Hypothalamus (tissue), 51 donors: ENCODE measurements at regions not wholly inside any gene's neighbourhood (a gene's known extent, or its start where the extent isn't known, plus 50 kb on each side); places are given as distances from the start of the nearest gene placed in this dataset.
A peak's percentile ranks its signal among the peaks of the same experiment; 100 is the strongest.

Experiments used
- DNase-seq, 51 donors: peaks; one replicate each; lab custom pipeline; 2025; lab: John Stamatoyannopoulos, UW

DNA sequence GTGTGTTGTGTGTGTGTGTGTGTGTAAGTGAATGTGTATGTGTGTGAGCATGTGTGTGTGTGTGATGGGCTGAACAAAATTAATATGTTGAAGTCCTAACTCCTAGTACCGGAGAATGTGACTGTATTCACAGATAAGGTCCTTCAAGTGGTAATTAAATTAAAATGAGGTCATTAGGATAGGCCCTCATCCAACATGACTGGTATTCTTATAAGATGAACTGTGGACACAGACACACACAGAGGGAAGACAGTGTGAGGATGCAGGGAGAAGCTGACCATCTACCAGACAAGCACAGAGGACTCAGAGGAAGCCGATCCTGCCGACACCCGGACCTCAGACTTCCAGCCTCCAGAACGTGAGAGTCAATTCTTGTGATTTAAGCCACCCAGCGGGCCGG, 91.2 kb upstream of the PGBD5 start:
- DNase-seq: no peak

DNA sequence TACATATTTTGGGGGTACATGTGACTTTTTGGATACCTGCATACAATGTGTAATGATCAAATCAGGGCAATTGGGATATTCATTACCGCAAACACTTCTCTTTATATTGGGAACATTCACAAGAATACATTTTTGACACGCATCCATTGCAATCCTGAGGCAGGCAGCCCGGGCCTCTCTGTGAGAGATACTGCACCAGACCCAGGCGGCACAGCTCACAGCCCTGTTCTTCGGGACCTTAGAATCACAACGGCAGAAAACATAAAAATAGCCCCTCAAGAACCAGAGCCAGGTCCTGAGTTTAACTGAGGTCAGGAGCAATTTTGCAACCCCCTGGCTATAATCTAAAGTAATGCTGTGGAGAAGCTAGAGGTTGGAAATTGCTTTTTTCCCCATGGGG, 90.8 kb upstream of the PGBD5 start:
- no peak for DNase-seq

DNA sequence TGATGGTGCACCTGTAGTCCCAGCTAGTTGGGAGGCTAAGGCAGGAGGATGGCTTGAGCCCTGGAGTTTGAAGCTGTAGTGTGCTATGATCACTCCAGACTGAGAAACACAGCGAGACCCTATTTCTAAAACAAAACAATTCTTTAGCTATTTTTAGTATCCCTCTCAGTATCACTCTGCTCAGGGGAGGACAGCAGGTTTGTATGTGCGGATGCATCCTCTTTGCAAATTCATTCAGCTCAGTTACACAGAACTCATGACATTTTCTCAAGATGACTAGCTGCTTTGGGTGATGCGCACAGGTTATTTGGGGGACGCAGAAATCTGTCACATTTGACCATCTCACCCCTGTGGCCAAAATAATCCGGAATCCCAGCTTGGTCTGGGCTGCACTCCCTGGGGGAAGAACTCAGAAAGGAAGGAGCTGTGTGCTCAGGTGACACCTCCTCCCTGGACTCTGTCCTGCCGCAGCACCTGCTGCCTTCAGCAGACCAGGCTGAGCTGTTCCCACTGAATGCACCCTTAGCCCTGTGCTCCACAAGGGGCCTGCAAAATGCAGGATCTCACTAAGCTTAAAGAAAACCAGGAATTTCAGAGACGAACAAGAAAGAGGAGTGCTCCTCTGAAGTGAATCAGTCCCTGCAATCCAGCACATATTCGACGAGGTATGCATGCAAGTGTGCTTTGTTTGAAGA, 89.5 kb upstream of the PGBD5 start:
- DNase-seq: no peak

DNA sequence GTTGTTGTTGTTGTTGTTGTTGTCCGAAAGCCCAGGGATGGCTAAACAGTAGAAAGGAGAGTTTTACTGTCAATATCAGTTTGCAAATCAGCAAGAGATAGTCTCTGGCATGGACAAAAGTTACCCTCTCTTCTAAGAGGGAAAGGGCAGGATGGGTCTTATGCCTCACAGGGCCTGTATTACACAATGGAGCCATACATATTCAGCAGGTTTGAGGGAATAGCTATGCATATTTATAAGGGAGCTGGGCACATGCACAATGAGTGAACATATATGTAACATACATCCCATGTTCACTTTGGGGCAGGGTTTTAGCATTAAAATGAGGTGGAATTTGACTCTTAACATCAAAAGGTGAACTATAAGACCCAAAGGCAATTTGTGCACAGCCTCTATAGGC, 84.4 kb upstream of the PGBD5 start:
- DNase-seq: no peak

DNA sequence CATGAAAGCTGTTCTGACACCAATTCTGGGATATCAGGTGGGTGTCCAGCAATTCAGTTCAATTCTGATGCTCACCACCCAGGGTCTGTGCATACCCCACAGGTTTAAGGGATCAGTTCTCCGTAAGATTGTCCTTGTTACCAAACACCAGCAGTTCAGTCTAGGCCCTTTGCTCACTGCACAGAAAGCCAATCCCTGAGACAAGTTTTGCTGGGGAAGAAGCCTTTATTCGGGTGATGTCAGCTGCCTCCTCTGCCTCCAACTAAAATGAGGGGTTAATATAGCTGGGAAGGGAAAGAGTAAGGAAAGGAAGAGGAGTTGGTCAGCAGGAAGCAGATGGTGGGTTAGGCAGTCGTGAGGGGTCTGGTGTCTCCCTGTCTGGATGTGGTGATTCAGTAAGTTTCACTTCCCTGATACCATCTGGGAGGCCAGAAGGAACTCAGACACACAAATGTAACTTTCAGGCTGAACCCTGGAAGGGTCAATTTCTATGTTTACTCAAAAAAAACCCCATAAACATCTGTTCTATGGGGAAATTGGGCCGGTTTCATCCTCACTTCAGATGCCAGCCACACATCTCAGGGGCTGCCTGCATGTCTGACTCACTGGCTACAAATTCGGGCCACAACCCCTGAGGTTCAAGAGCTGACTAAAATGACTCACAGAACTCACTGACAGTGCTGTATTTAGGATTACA, 83.3 kb upstream of the PGBD5 start:
- DNase-seq: no peak

DNA sequence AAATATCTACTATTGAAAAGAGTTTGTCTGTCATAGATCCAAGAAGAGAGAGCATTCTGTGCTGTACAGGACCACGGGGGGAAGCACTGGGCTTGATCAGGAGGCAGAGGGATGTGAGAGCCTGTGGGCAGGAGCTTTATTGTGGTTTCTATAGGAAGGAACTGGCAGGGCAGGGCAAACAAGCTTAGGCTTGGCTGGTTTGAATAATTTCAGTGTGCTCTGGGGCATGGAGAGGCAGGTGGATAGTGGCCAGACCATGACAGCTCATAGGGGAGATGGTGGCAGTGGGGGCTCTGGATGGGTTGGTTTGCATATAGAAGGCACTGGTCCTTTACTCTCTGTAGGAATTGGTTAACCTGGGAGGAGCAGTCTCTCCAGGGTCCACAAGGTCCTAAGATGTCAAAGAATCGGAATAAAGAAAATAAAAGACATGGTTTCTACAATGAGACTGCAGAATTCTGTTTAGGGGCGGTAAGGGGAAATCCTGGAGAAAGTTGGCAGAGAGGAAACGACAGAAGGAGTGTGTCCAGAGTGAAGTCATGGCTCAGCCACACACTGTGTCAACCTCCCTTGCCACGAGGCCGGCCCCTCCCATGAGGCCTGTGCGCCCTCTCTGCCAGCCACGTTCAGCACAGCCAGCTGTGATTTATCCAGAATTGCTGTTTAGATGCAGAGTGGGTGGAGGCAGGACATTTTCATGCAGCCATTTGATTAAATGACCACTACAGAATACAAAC, 81.7 kb upstream of the PGBD5 start:
- DNase-seq: peak in 36 of 51 donors; percentile 5 to 72 (median 38)

DNA sequence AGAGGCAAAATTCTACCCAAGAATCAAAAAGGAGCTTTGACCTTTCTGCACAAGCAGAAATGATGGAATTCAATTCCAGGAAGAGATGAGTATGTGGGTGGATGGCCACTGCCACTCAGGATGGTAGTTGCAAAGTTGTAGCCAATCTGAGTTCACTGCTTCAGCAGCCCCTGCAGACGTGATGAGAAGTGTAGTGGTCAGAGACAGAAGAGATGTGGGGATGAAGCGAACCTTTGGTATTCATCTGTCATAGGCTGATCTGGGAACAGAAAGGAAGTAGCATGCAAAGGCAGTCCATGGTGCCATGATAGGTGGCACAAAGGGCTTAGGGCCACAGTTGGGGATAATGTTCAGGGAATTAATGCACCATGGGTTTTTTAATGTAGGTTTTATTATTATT, 81.1 kb upstream of the PGBD5 start:
- no peak for DNase-seq

DNA sequence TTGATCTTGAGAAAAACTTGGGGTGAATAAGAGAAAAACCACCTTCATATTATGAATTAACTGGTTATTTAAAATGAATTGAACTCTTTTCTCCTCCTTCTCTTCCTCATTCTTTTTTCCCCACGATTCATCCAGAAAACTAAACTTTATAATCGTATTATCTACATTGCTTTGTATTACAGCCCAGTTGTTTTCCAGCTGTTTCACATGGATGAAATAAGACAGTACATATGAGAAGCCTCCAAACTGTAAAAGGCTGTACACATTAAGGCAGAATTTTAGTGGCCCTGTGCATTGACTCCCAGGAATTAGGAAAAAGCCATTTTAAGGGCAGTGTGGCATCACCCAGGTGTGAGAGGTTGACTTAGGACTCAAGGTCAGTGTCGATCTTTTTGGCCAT, 80.3 kb upstream of the PGBD5 start:
- no peak for DNase-seq

DNA sequence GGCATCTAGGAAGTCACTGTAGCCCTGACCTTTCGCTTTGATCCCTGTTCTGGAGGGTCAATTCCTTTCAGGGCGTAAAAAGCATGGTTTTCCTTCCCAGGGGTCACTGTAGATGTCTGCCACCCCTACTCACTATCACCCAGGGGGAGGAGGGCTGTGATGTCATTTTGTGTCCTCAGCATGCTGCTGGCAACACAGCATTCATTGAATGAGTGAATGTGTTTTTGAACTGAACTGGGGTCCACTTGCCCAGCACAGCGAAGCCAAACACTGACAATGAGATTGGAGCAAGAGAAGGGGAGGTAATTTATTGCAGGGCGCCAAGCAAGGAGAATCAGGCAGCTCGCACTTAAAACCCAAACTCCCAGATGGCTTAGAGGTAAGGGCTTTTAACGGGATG, 78.2 kb upstream of the PGBD5 start:
- DNase-seq: no peak

DNA sequence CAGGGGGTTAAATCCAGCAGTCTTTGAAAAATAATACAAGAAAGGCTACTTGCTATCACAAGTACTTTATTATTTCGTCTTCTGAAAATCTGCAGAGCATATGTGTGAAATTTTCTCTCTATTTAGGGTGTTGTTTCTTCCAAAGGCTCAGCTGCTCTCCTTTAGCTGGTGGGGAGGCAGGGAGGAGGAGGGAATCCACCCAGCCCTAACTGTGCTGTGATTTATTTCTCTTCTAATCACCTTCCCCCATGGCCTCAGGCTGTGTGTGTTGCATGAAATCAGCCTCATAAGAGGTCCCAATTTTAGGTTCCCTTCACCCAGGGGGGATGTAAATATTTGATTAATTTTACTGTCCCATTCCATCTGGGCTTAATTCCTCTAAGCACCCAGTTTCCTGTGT, 77.6 kb upstream of the PGBD5 start:
- DNase-seq: no peak

DNA sequence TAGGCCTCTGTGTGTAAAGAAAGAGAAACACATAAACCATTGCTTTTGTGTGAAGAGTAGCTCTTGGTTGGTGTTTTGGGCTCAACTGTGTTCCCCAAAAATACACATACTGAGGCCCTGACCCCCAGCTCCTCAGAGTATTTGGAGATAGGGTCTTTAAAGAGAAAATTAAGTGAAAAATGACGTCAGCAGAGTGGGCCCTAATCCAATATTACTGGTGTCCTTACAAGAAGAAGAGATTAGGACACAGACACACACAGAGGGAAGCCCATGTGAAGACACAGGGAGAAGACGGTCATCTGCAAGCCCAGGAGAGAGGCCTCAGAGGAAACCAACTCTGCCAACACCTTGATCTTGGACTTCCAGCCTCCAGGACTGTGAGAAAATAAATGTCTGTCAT, 76.9 kb upstream of the PGBD5 start:
- no peak for DNase-seq

DNA sequence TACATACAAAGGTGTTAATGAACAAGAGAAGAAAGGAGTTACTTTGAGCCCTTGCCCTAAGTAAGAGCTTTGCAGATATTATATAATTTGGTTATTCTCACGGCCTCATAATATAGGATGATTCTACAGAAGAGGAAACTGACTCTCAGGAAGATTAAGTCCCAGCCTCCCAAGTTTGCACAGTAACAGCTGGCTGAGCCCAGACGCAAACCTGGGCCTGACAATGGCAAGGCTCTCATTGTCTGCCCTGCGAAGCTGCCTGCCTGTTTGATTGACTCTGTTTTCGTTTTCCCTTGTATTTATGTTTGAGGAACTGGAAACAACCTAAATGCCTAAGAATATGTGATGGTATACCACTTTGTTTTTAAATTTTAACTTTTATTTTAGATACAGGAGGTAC, 76.2 kb upstream of the PGBD5 start:
- no peak for DNase-seq

DNA sequence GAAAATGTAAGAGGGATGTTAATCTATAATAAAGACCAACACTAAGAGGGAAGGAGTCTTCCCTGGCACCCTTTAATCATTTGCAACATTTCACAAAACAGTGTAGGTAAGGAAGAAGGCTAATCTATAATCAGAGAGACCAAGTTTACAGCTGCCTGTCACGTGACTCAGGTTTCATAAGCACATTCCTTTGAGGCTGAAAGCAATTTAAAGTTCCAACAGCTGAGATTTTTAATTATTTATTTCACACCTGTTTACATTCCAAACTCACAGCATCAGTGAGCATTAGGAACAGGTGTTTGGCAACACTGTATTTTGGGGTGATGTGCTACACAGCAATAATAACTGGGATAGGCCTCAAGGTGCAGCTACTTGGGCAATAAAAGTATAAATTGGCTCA, 75.7 kb upstream of the PGBD5 start:
- no peak for DNase-seq

DNA sequence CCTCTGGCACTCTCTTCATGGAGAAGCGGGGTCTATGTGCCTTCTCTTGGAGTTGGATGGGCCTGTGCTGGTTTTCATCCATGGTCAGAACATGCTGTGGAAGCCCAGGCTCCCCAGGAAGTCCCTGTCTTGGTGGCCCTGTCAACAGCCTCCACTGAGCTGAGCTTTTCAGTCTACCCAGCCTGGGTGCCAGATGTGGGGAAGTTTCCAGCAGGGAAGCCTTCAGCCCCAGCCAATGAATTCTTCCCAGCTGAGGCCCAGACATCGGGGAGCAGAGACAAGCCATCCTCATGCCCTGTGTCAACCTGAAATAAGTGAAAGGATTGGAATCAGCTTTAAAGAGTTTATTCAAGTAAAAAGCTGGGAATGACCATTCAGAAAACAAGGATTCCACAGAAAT, 75.1 kb upstream of the PGBD5 start:
- no peak for DNase-seq

DNA sequence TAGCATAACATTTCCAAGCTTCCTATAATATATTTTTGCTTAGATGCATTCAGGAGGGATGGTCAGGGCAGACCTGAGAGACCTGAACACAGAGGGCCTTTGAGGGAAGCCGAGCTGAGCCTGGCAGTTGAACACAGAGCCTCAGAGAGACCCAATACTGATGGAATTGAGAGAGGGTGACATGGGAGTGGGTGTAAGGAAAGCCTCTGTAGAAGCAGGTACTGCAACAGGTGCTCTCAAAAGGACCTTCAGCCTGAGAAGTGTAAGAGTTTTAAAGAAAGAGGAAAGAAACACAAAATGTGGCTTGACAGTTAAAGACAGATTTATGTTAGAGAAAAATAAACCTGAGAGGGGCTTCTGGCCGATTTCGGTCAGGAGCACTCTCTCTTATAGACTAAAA, 73.9 kb upstream of the PGBD5 start:
- no peak for DNase-seq

DNA sequence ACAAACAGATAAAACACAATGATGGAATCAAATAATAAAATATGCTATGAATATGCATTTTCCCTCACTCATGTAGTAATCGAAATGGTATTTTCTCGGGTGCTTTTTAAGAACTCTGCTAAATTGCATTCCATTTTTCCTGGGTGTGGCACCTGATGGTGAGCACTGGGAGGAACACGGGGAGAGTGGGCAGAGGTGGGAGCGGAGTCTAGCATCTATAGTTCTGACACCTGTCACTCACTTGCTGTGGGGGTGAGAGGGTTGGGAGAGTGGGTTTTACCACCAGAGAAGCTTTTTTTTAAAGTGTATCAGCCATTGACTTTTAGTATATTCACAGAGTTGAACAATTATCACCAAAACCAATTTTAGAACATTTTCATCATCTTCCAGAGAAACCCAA, 73.4 kb upstream of the PGBD5 start:
- DNase-seq: no peak

DNA sequence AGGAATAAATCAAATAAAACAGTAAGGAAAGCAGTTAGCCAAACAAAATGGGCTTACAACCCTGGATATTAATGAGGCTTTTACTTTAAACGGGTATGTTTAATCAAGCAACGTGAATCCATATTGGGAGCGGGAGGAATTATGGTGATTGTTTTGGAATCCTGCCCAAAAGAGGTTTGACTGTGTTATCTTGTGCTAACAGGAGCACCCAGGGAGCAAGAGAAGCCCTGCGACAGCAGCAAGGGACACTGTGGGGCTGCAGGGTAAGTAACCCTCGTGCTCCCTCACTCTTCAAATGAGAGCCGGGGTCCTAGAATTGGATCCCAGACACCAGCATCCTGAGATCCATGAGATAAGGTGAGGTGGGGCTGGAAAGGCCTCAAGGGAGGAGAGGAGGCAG, 72.6 kb upstream of the PGBD5 start:
- DNase-seq: no peak

DNA sequence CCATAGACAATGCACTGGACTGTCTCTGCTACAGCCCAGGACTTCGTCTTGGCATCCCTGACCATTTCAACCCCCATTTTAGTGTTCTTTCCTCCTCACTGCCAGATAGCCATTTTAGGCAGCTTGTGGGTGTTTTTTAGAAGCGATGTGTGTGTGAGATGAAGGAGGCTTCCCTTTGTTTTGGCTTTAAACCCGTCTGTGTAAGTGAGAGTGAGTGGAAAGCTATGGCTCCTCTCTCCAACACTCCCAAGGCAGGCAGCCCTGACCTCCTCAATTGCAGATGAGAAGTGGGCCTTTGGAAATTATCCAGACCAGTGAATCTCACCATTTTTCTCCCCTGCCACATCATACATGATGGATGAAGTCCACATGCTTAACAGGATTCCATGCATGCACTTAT, 70.3 kb upstream of the PGBD5 start:
- no peak for DNase-seq

DNA sequence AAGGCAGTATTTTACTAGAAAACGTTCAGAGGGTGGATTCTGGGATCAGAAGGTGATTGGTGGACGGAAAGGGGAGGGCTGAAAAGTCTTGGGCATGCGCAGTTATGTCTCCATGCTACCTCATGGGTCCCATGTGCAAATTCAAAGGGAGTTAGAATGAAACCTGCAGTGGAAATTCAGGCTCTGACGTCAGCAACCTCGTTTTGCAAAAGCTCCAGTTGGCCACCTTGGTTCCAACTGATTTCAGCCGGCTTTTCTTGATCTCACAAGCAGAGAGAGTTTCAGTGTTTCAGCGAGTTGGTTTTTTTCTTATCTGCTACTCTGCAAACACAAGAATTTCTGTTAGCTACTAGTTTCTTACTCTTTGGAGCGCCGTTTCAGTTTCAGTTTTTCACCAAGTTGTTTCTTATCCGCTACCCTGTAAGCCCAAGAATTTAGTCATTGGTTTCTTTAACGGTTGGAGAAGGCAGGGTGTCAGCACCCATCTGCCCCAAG, 69.8 kb upstream of the PGBD5 start:
- no peak for DNase-seq

DNA sequence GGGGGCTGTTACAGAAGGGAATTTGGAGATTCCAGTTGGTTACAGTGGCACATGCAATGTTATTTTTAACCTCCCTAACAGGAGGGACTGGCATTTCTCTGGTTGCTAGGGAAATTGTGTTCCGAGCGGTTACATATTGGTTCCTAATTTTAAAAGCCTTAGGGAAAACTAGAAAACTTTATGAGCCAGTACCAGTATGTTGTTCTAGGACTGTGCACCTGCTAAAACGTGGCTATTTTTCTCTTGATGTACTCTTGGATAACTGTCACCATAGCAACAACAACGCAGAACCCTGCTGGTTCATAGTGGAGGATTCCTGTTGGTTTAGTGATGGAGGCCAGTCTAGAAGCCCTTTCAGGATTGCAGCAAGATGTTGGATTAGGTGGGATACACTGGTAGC, 68.9 kb upstream of the PGBD5 start:
- peak in 1 of 51 donors; percentile 12 for DNase-seq

DNA sequence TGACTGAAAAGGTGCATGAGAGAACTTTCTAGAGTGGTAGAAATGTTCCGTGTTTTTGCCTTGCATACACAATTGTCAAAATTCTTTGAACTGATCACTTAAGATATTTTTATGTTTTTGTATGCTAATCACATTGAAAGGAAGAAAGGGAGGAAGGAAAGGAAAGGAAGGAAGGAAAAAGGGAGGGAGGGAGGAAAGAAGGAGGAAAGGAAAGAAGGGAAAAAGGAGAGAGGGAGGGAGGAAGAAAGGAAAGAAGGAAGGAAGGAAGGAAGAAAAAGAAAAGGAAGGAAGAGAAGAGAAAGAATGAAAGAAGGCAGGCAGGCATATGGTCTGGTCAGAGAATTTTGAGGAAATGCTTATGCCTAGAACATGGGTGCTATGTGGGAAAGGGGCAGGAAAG, 68.4 kb upstream of the PGBD5 start:
- no peak for DNase-seq

DNA sequence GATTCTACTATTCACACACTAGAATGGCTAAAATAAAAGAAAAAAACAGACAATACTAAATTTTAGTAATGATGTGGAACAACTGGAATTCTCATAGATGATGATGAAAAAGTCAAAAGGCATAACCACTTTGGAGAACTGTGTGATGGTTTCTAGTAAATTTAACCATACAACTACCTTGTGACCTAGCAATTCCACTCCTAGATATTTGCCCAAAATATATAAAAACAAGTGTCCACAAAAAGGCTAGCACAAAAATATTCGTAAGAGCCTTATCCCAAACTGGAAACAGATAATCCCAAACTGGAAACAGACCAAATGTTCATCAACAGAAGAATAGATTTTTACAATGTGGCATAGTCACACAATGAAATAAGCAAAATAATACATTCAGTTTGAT, 67.9 kb upstream of the PGBD5 start:
- DNase-seq: no peak
